Esophagus squamous epithelium (tissue), 4 donors: ENCODE measurements at regions not wholly inside any gene's neighbourhood (a gene's known extent, or its start where the extent isn't known, plus 50 kb on each side); places are given as distances from the start of the nearest gene placed in this dataset.

Source experiments
- CTCF ChIP-seq, 6 experiments: fragments of 450-650 bp in 4 of 6; fragments of 200-600 bp in 2 of 6; sonication (generic) in 2 of 6; IDR thresholded peaks; one replicate each; pipeline ENCODE4 v1.5.1; 2016 to 2019; ENCODE audit warnings: antibody characterized with exemption in 6 of 6, mild to moderate bottlenecking in 4 of 6, moderate library complexity in 4 of 6
- POLR2A ChIP-seq, 4 donors: fragments of 450-650 bp; IDR thresholded peaks; one replicate each; pipeline ENCODE4 v1.6.1; 2017; ENCODE audit warnings: antibody characterized with exemption in 4 of 4, mild to moderate bottlenecking in 4 of 4, moderate library complexity in 3 of 4

GRCh38 chr6:85706272-85706671, 63.6 kb upstream of the SYNCRIP start:
- TF ChIP-seq CTCF (IDR thresholded peaks at IDR 0.05) (no peak), POLR2A (IDR thresholded peaks at IDR 0.05) (no peak)
